HG03025 (cell line): ENCODE measurements at regions not wholly inside any gene's neighbourhood (a gene's known extent, or its start where the extent isn't known, plus 50 kb on each side); places are given as distances from the start of the nearest gene placed in this dataset.
"Not testable (repeated sequence)": the region's sequence is repeated elsewhere in the genome, so short reads cannot be mapped to it uniquely, and the experiment has no call there.

Experiments used
- ATAC-seq: cut with Tn5 transposase; IDR thresholded peaks from one replicate; pipeline ENCODE4 v1.9.1; 2021; ENCODE audit warnings: mild to moderate bottlenecking, moderate library complexity; ENCODE audit not compliant: unreplicated experiment, low FRiP score

DNA sequence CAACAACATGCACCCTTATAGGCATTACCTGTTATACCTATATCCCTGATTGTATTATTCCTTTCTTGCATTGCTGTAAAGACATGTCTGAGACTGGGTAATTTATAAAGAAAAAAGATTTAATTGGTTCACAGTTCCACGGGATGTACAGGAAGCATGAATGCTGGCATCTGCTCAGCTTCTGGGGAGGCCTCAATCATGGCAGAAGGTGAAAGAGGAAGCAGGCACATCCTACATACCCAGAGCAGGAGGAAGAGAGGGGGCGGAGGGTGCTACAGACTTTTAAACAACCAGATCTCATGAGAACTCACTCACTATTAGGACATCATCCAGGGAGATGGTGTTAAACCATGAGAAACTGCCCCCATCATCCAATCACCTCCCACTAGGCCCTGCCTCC is 191.7 kb upstream of the SPHKAP start:
- ATAC-seq, result no peak

DNA sequence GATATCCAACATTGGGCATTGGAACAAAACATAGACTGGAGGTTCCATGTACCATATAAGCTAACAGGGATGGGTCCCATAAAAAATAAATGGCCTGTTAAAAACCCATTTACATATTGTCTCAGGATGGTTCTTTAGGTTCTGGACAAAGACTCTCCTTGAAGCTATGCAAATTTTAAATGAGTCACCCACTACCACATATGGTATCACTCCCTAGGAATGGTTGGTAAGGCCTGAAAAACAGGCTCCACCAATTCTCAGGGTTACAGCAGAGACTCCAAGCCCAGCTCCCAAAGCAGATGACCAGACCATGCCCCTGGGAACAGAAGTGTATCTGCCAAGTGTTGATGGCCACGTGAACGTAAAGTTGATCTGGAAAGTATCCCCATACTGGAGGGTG is 190.7 kb upstream of the SPHKAP start:
- no peak for ATAC-seq

DNA sequence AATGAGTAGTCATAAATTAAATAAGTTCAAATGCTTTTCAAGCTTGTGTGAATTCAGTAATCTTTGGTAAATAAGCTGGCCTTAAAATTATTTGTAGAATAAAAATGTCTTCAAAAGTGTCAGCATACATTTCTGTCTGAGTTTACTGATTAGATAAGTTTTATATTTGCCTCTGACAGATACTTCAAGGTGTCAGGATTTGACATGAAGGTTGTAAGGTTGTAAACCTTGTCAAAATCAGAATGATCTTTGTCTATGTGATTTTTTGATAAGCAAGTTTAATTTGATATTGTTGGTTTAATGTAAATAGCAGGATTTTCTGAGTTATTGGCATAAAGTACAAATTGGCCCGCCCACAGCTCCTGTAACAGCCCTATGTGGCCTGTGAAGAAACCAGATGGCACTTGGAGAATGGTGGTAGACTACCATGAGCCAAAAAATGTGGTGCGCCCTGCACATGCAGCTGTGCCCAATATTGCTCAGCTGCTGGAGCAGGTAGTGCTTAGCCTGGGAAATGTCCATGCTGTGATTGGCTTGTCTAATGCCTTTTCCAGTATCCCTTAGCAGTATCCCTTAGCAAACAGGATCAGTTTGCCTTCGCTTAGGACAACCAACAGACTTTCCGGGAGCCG is 188.0 kb upstream of the SPHKAP start:
- no peak for ATAC-seq

DNA sequence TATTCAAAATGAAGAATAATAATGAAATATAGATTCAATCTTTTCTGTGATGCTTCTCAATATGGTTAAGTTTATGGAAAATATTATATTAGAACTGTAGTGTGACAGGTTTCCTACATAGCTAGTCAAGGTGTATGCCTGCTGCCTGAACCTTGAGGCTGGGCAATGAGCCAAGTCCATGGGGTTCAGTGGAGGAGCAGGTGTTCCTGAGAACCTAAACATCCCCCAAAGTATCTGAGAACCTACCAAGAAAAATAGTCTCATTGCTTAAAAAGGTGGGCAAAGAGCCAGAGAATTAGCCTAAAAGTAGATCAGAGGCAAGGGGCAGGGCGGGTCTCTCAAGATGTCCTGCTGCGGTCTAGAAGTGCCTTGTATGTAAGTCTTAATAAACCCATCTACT is 185.9 kb upstream of the SPHKAP start:
- ATAC-seq, result no peak

DNA sequence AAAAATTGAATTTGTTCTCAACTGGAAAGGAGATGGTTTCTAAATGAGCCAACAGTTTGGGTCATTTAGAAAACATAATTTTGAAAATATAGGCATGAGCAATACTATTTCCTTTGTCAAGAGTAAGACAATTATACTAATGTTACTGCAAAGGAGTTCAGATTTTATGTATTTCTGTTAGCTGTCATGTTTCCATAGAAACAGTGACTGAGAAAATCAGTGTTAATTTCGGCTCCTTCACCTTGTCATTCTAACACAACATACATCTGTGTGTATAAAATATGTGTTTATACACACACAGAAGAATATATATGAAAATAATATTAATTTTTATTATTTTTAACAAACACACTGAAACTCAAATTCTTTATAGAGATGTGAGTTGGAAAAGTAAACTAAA is 178.0 kb upstream of the SPHKAP start:
- ATAC-seq, result no peak

DNA sequence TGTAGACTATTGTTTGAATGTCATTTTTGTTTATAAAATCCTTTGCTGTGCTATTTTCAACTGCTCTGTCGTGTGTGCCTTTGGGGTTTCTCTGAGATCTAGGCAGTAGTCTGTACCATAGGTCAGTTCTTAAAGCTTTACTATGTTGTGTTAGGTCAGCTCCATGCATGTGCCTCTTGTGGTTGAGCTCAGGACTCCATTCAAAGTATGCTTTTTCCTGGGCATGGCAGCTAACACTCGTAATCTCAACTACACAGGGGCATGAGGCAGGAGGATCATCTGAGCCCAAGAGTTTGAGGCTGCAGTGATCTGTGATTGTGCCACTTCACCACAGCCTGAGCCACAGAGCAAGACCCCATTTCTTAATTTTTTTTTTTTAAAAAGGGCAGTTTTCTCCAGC is 174.4 kb upstream of the SPHKAP start:
- no peak for ATAC-seq

DNA sequence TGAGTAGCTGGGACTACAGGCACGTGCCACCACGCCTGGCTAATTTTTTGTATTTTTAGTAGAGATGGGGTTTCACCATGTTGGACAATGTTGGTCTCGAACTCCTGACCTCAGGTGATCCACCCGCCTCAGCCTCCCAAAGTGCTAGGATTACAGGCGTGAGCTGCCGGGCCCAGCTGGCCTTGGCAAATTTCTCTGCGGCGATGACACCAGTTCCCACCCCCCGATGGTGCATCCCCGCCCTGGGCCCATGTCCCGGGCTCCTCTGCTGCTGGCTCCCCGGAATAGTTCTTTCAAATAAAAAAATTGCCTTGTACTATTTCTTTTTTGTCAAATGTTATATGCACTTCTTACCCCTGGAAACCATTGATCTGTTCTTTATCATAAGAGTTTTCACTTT is 171.5 kb upstream of the SPHKAP start:
- not testable (repeated sequence) for ATAC-seq

DNA sequence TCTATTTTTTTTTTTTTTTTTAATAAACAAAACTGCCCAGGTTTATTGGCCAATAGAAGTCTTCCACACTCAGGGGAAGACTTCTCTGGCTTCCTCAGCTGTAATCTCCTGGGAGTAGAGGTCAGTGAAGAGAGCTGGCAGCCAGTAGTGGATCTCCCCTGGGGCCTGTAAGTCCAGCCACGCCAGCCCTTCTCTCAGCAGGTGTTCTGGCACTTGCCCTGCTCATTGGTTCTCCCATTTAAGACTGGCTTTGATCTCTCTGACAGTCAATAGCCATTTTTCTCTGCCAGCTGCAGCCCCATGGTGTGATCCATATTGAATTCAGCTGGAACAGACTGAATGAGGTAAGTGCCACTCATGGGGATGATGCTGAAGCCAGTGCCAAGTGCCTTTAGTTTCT is 170.6 kb upstream of the SPHKAP start:
- ATAC-seq, result no peak

DNA sequence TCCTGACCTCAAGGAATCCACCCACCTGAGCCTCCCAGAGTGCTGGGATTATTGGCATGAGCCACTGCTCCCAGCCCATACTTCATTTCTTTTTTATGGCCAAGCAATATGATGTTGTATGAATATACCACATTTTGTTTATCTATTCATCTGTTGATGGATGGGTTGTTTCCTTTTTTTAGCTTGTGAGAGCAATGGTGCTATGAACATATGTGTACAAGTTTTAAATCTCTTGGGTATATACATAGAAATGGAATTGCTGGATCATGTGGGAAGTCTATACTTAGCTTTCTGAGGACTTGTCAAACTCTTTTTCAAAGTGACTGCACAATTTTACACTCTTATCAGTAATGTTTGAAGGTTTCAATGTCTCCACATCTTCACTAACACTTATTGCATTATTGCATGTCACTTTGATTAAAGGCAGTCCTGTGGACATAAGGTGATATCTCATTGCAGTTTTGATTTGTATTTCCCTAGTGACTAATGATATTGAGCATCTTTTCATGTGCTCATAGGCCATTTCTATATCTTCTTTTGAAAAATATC is 167.1 kb upstream of the SPHKAP start:
- ATAC-seq, result no peak

DNA sequence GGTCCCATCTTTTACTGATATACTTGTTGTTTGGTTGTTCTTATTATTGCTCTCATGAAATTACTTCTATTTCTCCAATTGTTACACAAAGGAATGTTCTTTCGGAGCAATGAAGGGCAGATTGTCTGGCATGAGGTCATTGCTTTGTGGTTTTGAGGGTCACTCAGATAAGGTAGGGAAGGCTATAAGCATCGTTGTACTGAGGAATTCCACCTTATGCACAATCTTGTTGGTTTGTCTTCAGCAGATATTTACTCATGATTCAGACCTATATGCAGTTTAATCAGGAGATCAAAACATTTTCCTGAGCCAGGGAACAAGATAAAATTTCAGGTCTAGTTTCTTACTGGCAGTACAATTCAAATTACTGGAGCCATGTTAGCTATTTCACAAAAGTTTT is 163.0 kb upstream of the SPHKAP start:
- no peak for ATAC-seq

DNA sequence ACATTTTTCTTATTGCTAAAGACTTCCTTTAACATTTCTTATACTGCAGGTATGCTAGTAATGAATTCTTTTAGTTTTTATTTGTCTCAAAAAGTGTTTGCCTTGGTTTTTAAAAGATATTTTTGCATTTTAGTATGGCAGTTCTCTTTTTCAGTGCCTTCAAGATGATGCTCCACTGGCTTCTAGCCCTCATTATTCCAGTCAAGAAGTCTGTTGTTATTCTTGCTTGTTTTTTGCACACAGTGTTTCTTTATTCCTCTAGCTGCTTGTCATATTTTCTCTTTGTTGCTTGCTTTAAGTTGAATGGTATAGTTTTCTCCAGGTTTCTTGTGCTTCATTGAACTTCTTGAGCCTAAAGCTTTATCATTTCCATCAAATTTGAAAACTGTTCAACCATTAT is 158.0 kb upstream of the SPHKAP start:
- no peak for ATAC-seq

DNA sequence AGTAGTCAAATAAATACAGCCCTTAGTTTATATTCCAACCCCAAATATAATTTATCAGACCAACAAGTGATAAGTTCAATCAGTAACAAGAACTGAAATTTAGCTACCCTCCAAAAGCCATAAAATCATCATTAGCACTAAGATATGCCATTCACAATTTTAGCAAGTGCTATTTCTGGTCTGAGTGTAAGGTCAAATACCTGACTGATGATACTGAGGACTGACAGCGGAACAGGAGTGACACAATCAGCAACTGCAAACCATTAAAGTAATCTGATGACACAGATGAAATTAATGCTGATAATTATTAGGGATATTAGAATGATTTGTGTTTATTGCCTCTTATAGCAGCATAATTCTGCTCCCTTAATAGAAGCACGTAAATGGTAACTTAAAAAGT is 152.7 kb upstream of the SPHKAP start:
- ATAC-seq, result no peak

DNA sequence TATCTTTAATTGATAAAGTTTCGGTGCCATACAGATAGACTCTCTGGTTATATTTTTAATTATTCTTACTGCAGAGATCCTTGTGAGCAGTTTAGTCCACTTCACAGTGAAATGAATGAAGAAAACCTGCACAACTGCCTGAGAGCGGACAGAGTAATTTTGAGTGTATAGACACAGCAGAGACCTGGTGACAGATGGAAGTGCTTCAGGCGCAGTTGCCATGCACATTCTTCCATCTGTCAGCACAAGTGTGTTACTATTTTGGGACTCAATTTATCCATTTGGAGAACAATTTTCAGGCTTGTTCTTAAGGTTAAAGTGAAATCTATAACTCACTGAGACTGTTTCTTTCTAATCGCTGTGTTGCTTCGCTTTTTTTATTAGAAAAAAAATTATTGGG is 147.8 kb upstream of the SPHKAP start:
- no peak for ATAC-seq

DNA sequence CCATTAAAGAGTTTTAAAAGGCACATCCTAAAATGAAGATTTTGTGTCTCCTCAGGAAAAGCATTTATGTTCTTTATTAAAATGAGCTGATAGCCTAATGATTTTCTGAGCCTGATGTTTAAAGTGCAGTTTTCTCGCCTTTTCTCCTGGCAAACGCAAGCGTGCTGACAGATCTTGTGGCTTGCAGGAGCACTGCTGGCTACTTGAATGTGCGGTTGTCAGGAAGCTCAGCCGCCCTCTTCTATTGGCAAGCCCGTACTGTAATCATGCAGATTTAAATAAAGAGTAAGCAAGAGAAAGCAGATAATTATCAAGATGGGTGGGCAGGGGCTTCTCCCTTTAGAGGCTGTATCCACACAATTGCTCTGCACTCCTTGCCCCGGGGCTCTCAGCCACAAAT is 139.5 kb upstream of the SPHKAP start:
- no peak for ATAC-seq

DNA sequence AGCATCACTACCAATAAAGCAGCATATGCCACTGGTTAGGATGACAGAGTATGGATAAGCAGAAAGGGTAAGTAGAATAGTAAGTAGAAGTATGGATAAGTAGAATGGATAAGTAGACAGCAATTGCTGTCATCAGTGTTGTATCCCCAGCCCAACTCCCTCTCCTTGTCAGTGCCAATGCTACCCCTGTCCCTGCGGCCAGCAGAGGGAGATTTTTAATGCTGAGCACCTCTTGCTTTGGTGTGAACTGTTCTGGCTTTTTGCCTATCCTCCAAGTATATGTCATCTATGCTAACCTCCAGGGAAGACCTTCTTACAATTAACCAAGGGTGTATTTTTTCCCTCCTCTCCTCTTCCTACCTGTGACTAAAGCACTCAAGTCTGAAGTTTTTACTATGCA is 136.7 kb upstream of the SPHKAP start:
- no peak for ATAC-seq

DNA sequence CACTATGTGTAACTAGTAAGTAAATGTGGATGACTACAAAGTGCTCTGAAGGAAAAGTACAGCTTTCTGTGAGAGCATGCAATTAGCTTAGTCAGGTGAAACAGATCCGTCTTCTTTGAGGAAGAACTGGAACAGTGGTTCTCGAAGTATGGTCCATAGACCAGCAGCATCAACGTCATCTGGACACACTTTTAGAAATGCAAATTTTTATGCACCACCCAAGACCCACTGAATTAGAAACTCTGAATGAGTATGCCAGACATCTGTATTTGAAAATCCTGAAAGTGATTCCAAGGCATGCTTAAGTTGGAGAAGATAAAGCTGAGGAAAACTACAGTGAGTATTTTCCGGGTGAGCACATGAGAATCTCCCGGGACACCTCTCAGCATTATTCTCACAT is 130.7 kb upstream of the SPHKAP start:
- ATAC-seq, result no peak

DNA sequence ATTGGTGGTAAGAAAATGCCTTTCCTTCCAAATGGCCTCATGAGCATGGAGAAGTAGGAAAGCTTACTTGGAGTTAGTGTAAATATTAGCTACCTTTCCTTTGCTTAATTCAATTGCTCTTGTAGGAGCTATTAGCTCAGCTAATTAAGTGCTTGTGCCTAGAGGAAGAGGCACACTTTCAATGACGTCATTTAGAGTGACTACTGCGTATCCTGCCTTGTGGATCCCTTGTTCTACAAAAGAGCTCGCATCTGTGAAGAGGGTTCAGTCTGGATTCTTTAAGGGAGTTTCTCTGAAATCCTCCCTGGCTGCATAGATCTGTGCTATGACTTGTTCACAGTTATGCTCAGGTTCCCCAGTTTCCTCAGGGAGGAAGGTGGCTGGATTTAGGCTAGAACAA is 122.5 kb upstream of the SPHKAP start:
- no peak for ATAC-seq

DNA sequence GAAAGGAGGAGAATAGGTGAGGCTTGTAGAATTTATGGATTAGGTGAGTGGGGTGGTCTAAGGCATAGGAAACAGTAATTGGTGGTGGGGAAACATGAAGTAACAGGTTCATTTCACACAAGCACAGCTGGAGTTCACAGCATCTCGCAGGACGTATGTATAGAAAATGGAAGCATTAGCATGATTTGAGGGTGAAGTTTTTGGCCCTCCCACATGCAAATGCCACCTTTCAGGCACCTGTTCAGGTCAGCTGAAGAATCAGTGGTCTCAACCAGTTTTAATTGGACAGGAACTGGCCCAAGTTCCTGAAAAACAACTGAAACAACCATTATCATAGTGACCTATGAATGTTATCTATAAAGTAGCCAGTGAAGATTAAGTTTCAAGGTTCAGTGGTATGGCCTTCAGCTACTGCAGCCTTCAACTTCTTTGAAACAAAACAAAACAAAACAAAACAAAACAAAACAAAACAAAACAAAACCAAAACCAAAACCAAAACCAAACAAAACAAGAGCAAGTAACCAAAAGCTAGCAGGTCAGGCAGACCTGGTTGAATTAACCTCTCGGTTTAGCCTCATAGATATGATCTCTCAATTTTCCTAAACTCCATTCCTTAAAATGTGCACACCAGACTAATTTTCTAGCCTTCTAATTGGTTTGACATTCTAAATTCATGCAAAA is 102.1 kb upstream of the SPHKAP start:
- ATAC-seq, result no peak

DNA sequence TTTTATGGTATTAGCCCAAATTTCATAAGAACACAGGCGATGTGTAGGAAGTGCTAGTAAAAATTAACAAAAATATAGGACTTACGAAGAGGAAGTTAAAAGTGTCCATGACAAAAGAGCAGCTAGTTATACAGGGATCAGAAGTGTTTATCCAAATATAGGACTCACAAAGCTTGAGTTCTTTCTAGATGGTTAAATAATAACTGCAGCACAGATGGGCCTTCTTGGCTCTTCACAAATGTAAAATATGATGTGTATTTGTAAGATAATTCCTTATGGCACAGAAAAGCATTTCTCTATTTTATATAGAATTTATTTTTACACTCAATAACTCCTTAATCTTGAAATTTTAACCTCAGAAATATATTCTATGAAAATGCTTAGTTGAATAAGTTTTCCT is 100.9 kb upstream of the SPHKAP start:
- ATAC-seq, result no peak

DNA sequence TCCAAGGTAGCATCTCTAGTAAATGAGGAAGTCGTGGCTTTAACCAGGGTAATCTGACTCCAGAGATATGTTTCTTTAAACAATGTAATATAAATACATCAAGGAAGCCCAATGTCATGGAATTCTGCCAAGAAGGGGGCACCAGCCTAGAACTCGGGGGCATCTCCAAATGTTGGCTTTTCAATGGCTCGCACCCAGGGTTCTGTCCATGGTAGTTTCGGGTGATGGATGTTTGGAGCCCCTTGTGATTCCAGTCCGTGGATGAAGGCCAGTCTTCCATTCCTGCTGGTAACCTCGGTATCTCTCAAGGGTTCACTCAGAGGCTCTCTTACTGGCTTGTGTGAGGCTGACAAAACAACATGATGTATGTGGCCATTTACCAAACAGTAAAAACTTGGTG is 91.7 kb upstream of the SPHKAP start:
- no peak for ATAC-seq

DNA sequence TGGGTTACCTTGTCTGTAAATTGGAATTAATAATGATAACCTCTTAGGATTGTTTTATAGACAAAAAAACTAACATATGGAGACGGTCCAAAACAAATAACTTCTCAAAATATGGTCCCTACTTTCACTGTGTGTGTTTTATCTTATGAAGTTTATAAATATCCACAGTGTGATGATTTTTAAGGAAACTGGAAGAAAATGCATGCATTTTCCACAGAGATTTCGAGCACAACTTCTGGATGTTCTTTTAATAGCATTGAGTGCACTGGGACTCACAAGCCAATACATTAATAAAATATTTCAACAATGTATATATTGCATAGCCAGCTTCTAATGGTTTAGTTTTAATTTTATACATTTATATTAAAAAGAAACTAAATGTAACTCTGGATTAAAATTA is 87.9 kb upstream of the SPHKAP start:
- ATAC-seq, result no peak

DNA sequence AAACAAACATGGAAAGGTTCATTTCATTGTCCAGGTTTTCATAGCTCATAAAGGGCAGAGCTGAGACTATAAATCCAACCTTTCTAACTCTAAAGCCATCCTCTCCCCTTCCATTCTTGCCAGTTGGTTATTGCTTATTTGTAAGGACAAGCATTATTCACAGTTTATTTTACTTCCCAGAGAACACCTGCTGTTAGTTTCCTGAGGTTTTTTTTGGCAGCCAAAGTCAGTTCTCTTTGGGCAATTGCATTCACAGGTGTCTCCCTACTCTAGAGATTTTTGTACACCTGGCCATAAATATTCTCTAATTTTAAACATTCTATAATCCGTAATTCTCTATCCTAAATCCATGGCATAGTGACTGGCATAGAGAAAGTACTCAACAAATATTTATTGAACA is 87.3 kb upstream of the SPHKAP start:
- no peak for ATAC-seq
